CD14-positive monocyte (primary cell): ENCODE measurements at regions not wholly inside any gene's neighbourhood (a gene's known extent, or its start where the extent isn't known, plus 50 kb on each side); places are given as distances from the start of the nearest gene placed in this dataset.

Source experiments
- DNase-seq, 3 donors: peaks; one replicate each; pipeline ENCODE4 v3.0.0-alpha.2; 2011 to 2022
- H2AFZ ChIP-seq: 2 replicates; pipeline ENCODE4 v1.6.0; 2012; ENCODE audit warnings: mild to moderate bottlenecking, low read depth, low read length, inconsistent platforms; ENCODE audit not compliant: insufficient read depth, poor library complexity, severe bottlenecking
- H3K27ac ChIP-seq, 2 donors: 1 replicate in 1 of 2; 2 replicates in 1 of 2; pipeline ENCODE4 v1.5.1; 2012 to 2013; ENCODE audit warnings: low read length in 2 of 2, control low read depth in 1 of 2, inconsistent platforms in 1 of 2, low read depth in 1 of 2, mild to moderate bottlenecking in 1 of 2
- H3K27me3 ChIP-seq, 2 donors: one replicate each; pipeline versions ENCODE4 v1.6.0 to v1.6.1; 2011 to 2013; ENCODE audit warnings: low read length in 2 of 2; ENCODE audit not compliant: control insufficient read depth in 2 of 2, insufficient read depth in 2 of 2
- H3K36me3 ChIP-seq, 2 donors: replicated peaks in 1 of 2; 1 replicate in 1 of 2; 2 replicates in 1 of 2; pipeline versions ENCODE4 v1.5.1 to v1.6.1; 2012 to 2013; ENCODE audit warnings: low read length in 2 of 2, control low read depth in 1 of 2, inconsistent platforms in 1 of 2, mild to moderate bottlenecking in 1 of 2; ENCODE audit not compliant: insufficient read depth in 2 of 2, control insufficient read depth in 1 of 2
- H3K4me1 ChIP-seq, 2 donors: 1 replicate in 1 of 2; 2 replicates in 1 of 2; pipeline versions ENCODE4 v1.5.1 to v1.6.1; 2012 to 2013; ENCODE audit warnings: low read length in 2 of 2, control low read depth in 1 of 2, inconsistent platforms in 1 of 2, mild to moderate bottlenecking in 1 of 2, moderate library complexity in 1 of 2; ENCODE audit not compliant: insufficient read depth in 2 of 2, control insufficient read depth in 1 of 2
- H3K4me2 ChIP-seq: replicated peaks from 2 replicates; pipeline ENCODE3; 2012; ENCODE audit warnings: low read length, moderate library complexity, mild to moderate bottlenecking; ENCODE audit not compliant: poor library complexity, severe bottlenecking; ENCODE audit errors: extremely low read depth
- H3K4me3 ChIP-seq, 3 experiments: fragments of 200-600 bp in 1 of 3; sonication (generic) in 1 of 3; replicated peaks in 1 of 3; 1 replicate in 2 of 3; 2 replicates in 1 of 3; pipeline ENCODE4 v1.5.1; 2011 to 2013; ENCODE audit warnings: low read length in 3 of 3, mild to moderate bottlenecking in 3 of 3, control low read depth in 2 of 3, low read depth in 2 of 3, inconsistent platforms in 1 of 3, moderate library complexity in 1 of 3
- H3K79me2 ChIP-seq: 2 replicates; pipeline ENCODE4 v1.6.0; 2012; ENCODE audit warnings: mild to moderate bottlenecking, control low read depth, inconsistent platforms, low read length, moderate library complexity; ENCODE audit not compliant: insufficient read depth
- H3K9ac ChIP-seq: 2 replicates; pipeline ENCODE4 v1.6.0; 2017; ENCODE audit warnings: low read length, mild to moderate bottlenecking; ENCODE audit not compliant: insufficient read depth, poor library complexity, severe bottlenecking
- H3K9me3 ChIP-seq, 2 donors: replicated peaks in 1 of 2; 1 replicate in 1 of 2; 2 replicates in 1 of 2; pipeline versions ENCODE4 v1.5.1 to v1.6.1; 2012 to 2013; ENCODE audit warnings: low read length in 2 of 2, control low read depth in 1 of 2; ENCODE audit not compliant: control insufficient read depth in 1 of 2, insufficient read depth in 1 of 2
- H4K20me1 ChIP-seq: 2 replicates; pipeline ENCODE4 v1.6.0; 2012; ENCODE audit warnings: mild to moderate bottlenecking, low read length, control low read depth, moderate library complexity; ENCODE audit not compliant: insufficient read depth
- H3K27ac Mint-ChIP-seq, 7 donors: one replicate each; pipeline ENCODE4 v1.8.0; 2020; ENCODE audit warnings: mild to moderate bottlenecking in 7 of 7, mixed read lengths in 7 of 7, moderate library complexity in 6 of 7, inconsistent platforms in 2 of 7
- H3K27me3 Mint-ChIP-seq, 3 donors: one replicate each; pipeline ENCODE4 v1.8.0; 2021 to 2022; ENCODE audit warnings: low read depth in 3 of 3, mild to moderate bottlenecking in 3 of 3, mixed read lengths in 3 of 3, moderate library complexity in 3 of 3, inconsistent platforms in 1 of 3
- H3K36me3 Mint-ChIP-seq, 2 donors: one replicate each; pipeline ENCODE4 v1.8.0; 2020; ENCODE audit warnings: mixed read lengths in 2 of 2, inconsistent platforms in 1 of 2, mild to moderate bottlenecking in 1 of 2
- H3K4me1 Mint-ChIP-seq: one replicate; pipeline ENCODE4 v1.8.0; 2020; ENCODE audit warnings: mild to moderate bottlenecking, mixed read lengths
- H3K4me3 Mint-ChIP-seq, 2 donors: one replicate each; pipeline ENCODE4 v1.8.0; 2020; ENCODE audit warnings: mild to moderate bottlenecking in 2 of 2, mixed read lengths in 2 of 2, moderate library complexity in 1 of 2
- H3K9me3 Mint-ChIP-seq, 7 donors: one replicate each; pipeline ENCODE4 v1.8.0; 2020 to 2022; ENCODE audit warnings: mixed read lengths in 7 of 7, mild to moderate bottlenecking in 6 of 7, moderate library complexity in 6 of 7, inconsistent platforms in 2 of 7
- CTCF ChIP-seq: fragments of 200-600 bp; IDR thresholded peaks from one replicate; pipeline ENCODE4 v1.8.0; 2022; ENCODE audit warnings: antibody characterized with exemption, mild to moderate bottlenecking
- WGBS: methylation state at CpG from one replicate; pipeline ENCODE4 v1.1.5; 2013; ENCODE audit warnings: missing lambda C conversion rate; ENCODE audit not compliant: insufficient coverage; 5-methylcytosine and 5-hydroxymethylcytosine counted together
- intact Hi-C, 2 donors: fragments of 100-400 bp; cut with micrococcal nuclease; formaldehyde crosslinking; loops; one replicate each; pipeline versions ENCODE4 v1.15.0 to v1.15.1; 2023

- peak overlapping the region; percentile 66 for H2AFZ ChIP-seq
- peaks cover 0 to 11% of the 10 kb centered on the region in 2 donors for H3K9me3 ChIP-seq
- H3K4me1 Mint-ChIP-seq = peaks cover 75% of the 10 kb centered on the region
- peak overlapping the region in 2 of 3 experiments; percentile 8 to 57 for H3K4me3 ChIP-seq
- no peak for TF ChIP-seq CTCF
- H3K27ac ChIP-seq = peak overlapping the region; percentile 8 to 76
- peak overlapping the region; percentile 70 for H3K4me2 ChIP-seq
- H4K20me1 ChIP-seq = no peaks in the 10 kb centered on the region
- peak overlapping the region; percentile 54 to 78 for H3K4me3 Mint-ChIP-seq
- no peak for DNase-seq
- intact Hi-C loops = no loop called here
- peaks cover 4 to 14% (median 12%) of the 10 kb centered on the region in 7 donors for H3K9me3 Mint-ChIP-seq
- no peaks in the 10 kb centered on the region for H3K27me3 ChIP-seq
- H3K36me3 ChIP-seq = no peaks in the 10 kb centered on the region
- no peaks in the 10 kb centered on the region for H3K79me2 ChIP-seq
- H3K9ac ChIP-seq = peak overlapping the region; percentile 37
- WGBS = 88% methylated on average over 3 of the region's 6 CpGs
- H3K27ac Mint-ChIP-seq = peak overlapping the region; percentile 50 to 89 (median 66)
- peaks cover 0 to 3% of the 10 kb centered on the region in 2 donors for H3K36me3 Mint-ChIP-seq
- H3K4me1 ChIP-seq = peaks cover 55 to 77% of the 10 kb centered on the region in 2 donors
- peaks cover 0 to 2% (median 0%) of the 10 kb centered on the region in 3 donors for H3K27me3 Mint-ChIP-seq
Observed at GRCh38 chr9:96137671-96138429, 164.1 kb downstream of the HSD17B3 start.

DNA sequence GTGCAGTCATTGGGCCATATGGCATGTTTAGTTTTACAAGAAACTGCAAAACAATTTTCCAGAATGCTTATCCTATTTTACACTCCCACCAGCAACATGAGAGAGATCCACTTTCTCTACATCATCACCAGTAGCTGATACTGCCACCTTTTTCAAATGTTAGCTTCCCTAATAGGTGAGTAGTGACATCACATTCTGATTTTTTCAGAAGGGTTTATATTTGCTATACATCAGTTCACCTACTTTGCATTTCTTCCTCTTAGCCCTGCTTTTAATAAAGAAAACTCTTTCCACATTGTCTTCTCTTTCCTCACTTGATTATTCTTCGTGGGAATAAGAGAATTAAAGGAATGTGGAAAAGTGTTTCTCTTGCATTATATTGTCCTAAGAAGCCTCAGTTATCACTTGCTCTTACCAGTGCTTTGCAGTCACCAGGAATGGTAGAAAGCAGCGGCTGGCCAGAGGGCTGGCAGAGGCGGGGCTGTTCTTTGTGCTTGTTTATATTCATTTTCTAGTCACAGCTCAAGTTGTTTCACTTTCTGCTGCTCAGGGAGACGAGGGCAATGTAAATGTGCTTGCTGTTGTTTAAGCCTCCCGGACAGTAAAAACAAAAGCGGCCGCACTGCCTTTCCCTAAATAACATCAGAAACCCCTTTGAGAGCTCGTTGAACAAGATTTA lies 164.8 kb downstream of the HSD17B3 start:
- Mint-ChIP-seq H3K9me3 (peaks cover 4 to 17% (median 14%) of the 10 kb centered on the region in 7 donors), H3K4me1 (peaks cover 75% of the 10 kb centered on the region), H3K27ac (peak overlapping the region in 6 of 7 donors; percentile 19 to 89 (median 70)), H3K27me3 (peaks cover 0 to 2% (median 0%) of the 10 kb centered on the region in 3 donors), H3K4me3 (peak overlapping the region; percentile 54 to 78), H3K36me3 (peaks cover 0 to 4% of the 10 kb centered on the region in 2 donors)
- H4K20me1 ChIP-seq = no peaks in the 10 kb centered on the region
- H3K4me3 ChIP-seq = peak overlapping the region in 2 of 3 experiments; percentile 8 to 57
- H3K27me3 ChIP-seq = no peaks in the 10 kb centered on the region
- TF ChIP-seq CTCF = no peak
- intact Hi-C loops = no loop called here
- 30% methylated on average over 2 of the region's 8 CpGs for WGBS
- DNase-seq = no peak
- peaks cover 51 to 70% of the 10 kb centered on the region in 2 donors for H3K4me1 ChIP-seq
- H3K79me2 ChIP-seq = no peaks in the 10 kb centered on the region
- peak overlapping the region; percentile 8 to 76 for H3K27ac ChIP-seq
- peaks cover 0 to 13% of the 10 kb centered on the region in 2 donors for H3K9me3 ChIP-seq
- H3K36me3 ChIP-seq = no peaks in the 10 kb centered on the region
- peak overlapping the region; percentile 70 for H3K4me2 ChIP-seq
- H3K9ac ChIP-seq = peak overlapping the region; percentile 37
- peak overlapping the region; percentile 66 for H2AFZ ChIP-seq
